Progenitor cell of endocrine pancreas (in vitro differentiated cells): ENCODE measurements at regions not wholly inside any gene's neighbourhood (a gene's known extent, or its start where the extent isn't known, plus 50 kb on each side); places are given as distances from the start of the nearest gene placed in this dataset.

ENCODE experiments used
- DNase-seq: peaks from one replicate; pipeline ENCODE4 v3.0.0; 2021; ENCODE audit warnings: low spot score; ENCODE audit not compliant: unreplicated experiment
- H3K27ac Mint-ChIP-seq: 2 replicates; pipeline ENCODE4 v1.8.0; 2021; ENCODE audit warnings: mild to moderate bottlenecking, moderate library complexity, mixed read lengths
- H3K27me3 Mint-ChIP-seq: 2 replicates; pipeline ENCODE4 v1.8.0; 2021; ENCODE audit warnings: mixed read lengths
- H3K36me3 Mint-ChIP-seq: 2 replicates; pipeline ENCODE4 v1.8.0; 2022; ENCODE audit warnings: mixed read lengths; ENCODE audit not compliant: insufficient read depth
- H3K4me1 Mint-ChIP-seq: 2 replicates; pipeline ENCODE4 v1.8.0; 2021; ENCODE audit warnings: low read depth, mixed read lengths
- H3K4me3 Mint-ChIP-seq: 2 replicates; pipeline ENCODE4 v1.8.0; 2021; ENCODE audit warnings: low read depth, mild to moderate bottlenecking, moderate library complexity, mixed read lengths
- H3K9me3 Mint-ChIP-seq: 2 replicates; pipeline ENCODE4 v1.8.0; 2021; ENCODE audit warnings: low read depth, mixed read lengths
- TF ChIP-seq, protein P1 (sequence below): fragments of 200-600 bp; sonication (generic); IDR thresholded peaks from one replicate; pipeline ENCODE4 v1.5.0; 2021; ENCODE audit warnings: antibody characterized with exemption, mild to moderate bottlenecking; ENCODE audit not compliant: unreplicated experiment

GRCh38 chr3:106083207-106083606 is 214.4 kb upstream of the CBLB start:
- no peaks in the 10 kb centered on the region for H3K9me3 Mint-ChIP-seq
- TF ChIP-seq, protein P1, sequence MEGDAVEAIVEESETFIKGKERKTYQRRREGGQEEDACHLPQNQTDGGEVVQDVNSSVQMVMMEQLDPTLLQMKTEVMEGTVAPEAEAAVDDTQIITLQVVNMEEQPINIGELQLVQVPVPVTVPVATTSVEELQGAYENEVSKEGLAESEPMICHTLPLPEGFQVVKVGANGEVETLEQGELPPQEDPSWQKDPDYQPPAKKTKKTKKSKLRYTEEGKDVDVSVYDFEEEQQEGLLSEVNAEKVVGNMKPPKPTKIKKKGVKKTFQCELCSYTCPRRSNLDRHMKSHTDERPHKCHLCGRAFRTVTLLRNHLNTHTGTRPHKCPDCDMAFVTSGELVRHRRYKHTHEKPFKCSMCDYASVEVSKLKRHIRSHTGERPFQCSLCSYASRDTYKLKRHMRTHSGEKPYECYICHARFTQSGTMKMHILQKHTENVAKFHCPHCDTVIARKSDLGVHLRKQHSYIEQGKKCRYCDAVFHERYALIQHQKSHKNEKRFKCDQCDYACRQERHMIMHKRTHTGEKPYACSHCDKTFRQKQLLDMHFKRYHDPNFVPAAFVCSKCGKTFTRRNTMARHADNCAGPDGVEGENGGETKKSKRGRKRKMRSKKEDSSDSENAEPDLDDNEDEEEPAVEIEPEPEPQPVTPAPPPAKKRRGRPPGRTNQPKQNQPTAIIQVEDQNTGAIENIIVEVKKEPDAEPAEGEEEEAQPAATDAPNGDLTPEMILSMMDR: no peak
- no peak overlapping the region for H3K27ac Mint-ChIP-seq
- no peak overlapping the region for H3K4me3 Mint-ChIP-seq
- no peaks in the 10 kb centered on the region for H3K4me1 Mint-ChIP-seq
- DNase-seq: no peak
- no peaks in the 10 kb centered on the region for H3K27me3 Mint-ChIP-seq
- no peaks in the 10 kb centered on the region for H3K36me3 Mint-ChIP-seq

DNA sequence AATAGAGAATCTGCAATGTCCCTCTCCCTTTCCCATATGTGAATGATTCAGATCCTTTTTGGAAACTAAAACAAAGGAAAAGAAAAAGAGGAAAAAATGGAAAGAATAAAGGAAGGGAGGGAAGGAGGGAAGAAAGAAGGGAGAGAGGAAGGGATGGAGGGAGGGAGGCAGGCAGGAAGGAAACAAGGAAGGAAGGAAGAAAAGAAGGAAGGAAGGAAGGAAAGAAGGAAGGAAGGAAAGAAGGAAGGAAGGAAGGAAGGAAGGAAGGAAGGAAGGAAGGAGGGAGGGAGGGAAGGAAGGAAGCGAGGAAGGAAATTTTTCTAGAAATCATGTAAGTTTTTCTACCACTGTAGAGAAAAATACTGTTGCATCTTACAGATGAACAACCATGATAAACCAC is 215.0 kb upstream of the CBLB start:
- Mint-ChIP-seq H3K27me3 (no peaks in the 10 kb centered on the region), H3K27ac (peak overlapping the region; percentile 11), H3K36me3 (no peaks in the 10 kb centered on the region), H3K4me3 (no peak overlapping the region), H3K9me3 (no peaks in the 10 kb centered on the region), H3K4me1 (no peaks in the 10 kb centered on the region)
- no peak for DNase-seq
- TF ChIP-seq, protein P1: no peak

- DNase-seq: no peak
- H3K27me3 Mint-ChIP-seq: no peaks in the 10 kb centered on the region
- no peaks in the 10 kb centered on the region for H3K4me1 Mint-ChIP-seq
- no peaks in the 10 kb centered on the region for H3K9me3 Mint-ChIP-seq
- TF ChIP-seq, protein P1: no peak
- H3K4me3 Mint-ChIP-seq: no peak overlapping the region
- no peak overlapping the region for H3K27ac Mint-ChIP-seq
- H3K36me3 Mint-ChIP-seq: no peaks in the 10 kb centered on the region
Measured at GRCh38 chr3:106086038-106086437, 217.2 kb upstream of the CBLB start.

- no peak for DNase-seq
- H3K27ac Mint-ChIP-seq: no peak overlapping the region
- H3K27me3 Mint-ChIP-seq: no peaks in the 10 kb centered on the region
- no peaks in the 10 kb centered on the region for H3K9me3 Mint-ChIP-seq
- TF ChIP-seq, protein P1: no peak
- no peaks in the 10 kb centered on the region for H3K36me3 Mint-ChIP-seq
- no peaks in the 10 kb centered on the region for H3K4me1 Mint-ChIP-seq
- H3K4me3 Mint-ChIP-seq: no peak overlapping the region
Measured at GRCh38 chr3:106086636-106087035, 217.8 kb upstream of the CBLB start.

- no peak for DNase-seq
- TF ChIP-seq, protein P1: no peak
- Mint-ChIP-seq H3K4me3 (no peak overlapping the region), H3K27me3 (no peaks in the 10 kb centered on the region), H3K36me3 (no peaks in the 10 kb centered on the region), H3K9me3 (no peaks in the 10 kb centered on the region), H3K27ac (no peak overlapping the region), H3K4me1 (no peaks in the 10 kb centered on the region)
Measured at GRCh38 chr3:106088304-106088703, 219.5 kb upstream of the CBLB start.

DNA sequence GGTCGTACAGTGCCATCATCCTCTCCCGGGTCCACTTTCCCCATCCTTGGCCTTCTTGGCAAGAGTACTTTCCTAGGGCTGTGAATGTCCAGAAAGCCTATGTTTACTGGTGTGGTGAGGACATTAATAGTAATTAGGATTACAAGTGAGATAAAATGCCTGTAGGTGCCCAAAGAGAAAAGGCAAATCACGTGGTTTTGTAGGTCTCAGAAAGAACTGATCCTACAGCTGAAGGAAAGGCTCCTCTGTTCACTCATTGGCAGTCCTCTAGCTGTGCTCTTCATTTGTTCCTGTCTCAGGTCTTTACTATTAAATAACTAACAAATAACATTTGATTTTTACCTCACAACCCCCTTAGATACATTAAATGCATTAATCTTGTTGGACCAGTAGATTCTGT is 220.1 kb upstream of the CBLB start:
- Mint-ChIP-seq H3K27ac (no peak overlapping the region), H3K36me3 (no peaks in the 10 kb centered on the region)

More for the DNA sequence above, 220.1 kb upstream of the CBLB start:
- no peak for DNase-seq
- TF ChIP-seq, protein P1: no peak
- H3K4me3 Mint-ChIP-seq: no peak overlapping the region
- H3K27me3 Mint-ChIP-seq: no peaks in the 10 kb centered on the region
- no peaks in the 10 kb centered on the region for H3K4me1 Mint-ChIP-seq
- H3K9me3 Mint-ChIP-seq: no peaks in the 10 kb centered on the region
